ENCODE measurements at regions not wholly inside any gene's neighbourhood (a gene's known extent, or its start where the extent isn't known, plus 50 kb on each side); places are given as distances from the start of the nearest gene placed in this dataset.

DNA sequence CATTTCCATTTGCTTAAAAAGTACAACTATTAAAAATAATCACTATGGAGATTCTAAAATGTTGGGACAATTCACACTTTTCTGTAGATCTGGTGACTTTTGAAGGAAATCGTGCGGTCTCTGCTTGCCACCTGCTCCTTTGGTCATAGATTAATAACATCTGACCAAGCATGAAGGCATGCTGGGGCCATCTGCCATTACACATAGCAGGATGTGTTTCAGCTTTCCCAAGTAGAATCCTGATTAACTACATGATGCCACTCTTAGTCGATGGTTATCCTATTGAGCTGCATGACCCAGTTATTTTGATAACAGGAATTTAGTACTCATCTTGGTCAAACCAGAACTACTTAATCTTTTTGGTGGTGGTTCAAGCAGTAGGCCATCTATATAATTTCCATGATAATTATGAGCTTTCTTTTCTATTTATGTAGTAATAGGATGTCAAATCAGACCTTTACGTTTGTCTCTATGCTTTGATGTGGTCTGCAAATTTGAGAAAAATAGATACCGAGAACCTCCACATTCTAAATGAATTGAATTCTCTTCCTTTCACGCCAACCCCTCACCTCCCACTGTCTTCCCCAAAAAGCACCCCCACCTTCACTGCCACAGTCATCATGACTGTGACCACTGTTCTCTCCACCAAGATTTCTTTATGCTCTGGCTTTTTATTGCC, 158.1 kb downstream of the DIPK2A start:
- no peaks in the 10 kb centered on the region for H3K36me3 ChIP-seq (replicated peaks in 1 of 2; ENCODE audit: insufficient read depth in 1 of 2, low read depth in 2 of 2)
- no peak for ATAC-seq
- 93 to 96% methylated on average over 6 of the region's 6 CpGs for WGBS, 2 donors
- no peak overlapping the region for H3K4me3 ChIP-seq
- no peaks in the 10 kb centered on the region for H3K9me3 ChIP-seq
- peaks cover 15% of the 10 kb centered on the region for H3K4me1 ChIP-seq
- no peak for DNase-seq
- TF ChIP-seq POLR2A (IDR thresholded peaks at IDR 0.05), result no peak
- TF ChIP-seq, protein P1, sequence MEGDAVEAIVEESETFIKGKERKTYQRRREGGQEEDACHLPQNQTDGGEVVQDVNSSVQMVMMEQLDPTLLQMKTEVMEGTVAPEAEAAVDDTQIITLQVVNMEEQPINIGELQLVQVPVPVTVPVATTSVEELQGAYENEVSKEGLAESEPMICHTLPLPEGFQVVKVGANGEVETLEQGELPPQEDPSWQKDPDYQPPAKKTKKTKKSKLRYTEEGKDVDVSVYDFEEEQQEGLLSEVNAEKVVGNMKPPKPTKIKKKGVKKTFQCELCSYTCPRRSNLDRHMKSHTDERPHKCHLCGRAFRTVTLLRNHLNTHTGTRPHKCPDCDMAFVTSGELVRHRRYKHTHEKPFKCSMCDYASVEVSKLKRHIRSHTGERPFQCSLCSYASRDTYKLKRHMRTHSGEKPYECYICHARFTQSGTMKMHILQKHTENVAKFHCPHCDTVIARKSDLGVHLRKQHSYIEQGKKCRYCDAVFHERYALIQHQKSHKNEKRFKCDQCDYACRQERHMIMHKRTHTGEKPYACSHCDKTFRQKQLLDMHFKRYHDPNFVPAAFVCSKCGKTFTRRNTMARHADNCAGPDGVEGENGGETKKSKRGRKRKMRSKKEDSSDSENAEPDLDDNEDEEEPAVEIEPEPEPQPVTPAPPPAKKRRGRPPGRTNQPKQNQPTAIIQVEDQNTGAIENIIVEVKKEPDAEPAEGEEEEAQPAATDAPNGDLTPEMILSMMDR (IDR thresholded peaks at IDR 0.05), result no peak
- no peaks in the 10 kb centered on the region for H3K27me3 ChIP-seq
- H3K27ac ChIP-seq, result no peak overlapping the region
- intact Hi-C loops (cut with DNase I), result no loop called here

DNA sequence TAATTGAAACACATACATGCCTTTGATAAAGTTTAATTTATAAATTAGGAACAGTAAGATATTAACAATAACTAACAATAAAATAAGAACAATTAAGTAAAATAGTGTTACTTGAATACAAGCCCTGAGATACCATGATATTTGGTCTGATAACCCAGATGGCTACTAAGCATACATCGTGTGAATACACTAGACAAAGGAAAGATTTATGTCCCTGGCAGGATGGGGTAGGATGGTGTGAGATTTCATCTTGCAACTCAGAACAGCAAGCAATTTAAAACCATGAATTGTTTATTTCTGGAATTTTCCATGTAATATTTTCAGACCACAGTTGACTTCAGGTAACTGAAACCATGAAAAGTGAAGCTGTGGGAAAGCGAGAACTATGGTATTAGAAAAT, 169.5 kb downstream of the DIPK2A start:
- Histone ChIP-seq H3K4me3 (no peak overlapping the region), H3K4me1 (no peaks in the 10 kb centered on the region), H3K36me3 (replicated peaks in 1 of 2; ENCODE audit: insufficient read depth in 1 of 2, low read depth in 2 of 2) (no peaks in the 10 kb centered on the region), H3K9me3 (no peaks in the 10 kb centered on the region), H3K27ac (no peak overlapping the region), H3K27me3 (no peaks in the 10 kb centered on the region)
- intact Hi-C loops (cut with DNase I), result no loop called here
- no peak for ATAC-seq
- no peak for DNase-seq
- WGBS, 2 donors, result 86 to 89% methylated on average over 2 of the region's 2 CpGs
- TF ChIP-seq POLR2A (IDR thresholded peaks at IDR 0.05), result no peak
- TF ChIP-seq, protein P1 (IDR thresholded peaks at IDR 0.05), result no peak

DNA sequence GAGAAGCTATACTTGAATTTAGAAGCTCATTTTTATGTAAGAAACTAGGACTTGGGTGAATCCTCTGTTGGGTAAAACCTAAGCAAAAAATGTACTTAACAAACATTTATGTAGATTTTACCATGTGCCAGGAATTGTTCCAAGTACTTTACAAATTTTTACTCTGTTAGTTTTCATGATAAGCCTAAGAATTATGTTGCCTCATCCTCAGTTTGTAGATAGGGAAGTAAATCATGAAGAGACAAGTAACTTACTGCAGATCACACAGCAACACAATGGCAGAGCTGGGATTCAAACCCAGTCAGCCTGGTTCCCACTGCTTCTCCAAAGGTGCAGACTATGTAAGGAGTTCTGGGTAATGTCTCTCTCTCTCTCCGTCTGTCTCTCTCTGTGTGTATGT, 169.9 kb downstream of the DIPK2A start:
- no peak for DNase-seq
- Histone ChIP-seq H3K36me3 (replicated peaks in 1 of 2; ENCODE audit: insufficient read depth in 1 of 2, low read depth in 2 of 2) (no peaks in the 10 kb centered on the region), H3K27me3 (no peaks in the 10 kb centered on the region), H3K4me1 (no peaks in the 10 kb centered on the region), H3K9me3 (no peaks in the 10 kb centered on the region), H3K27ac (no peak overlapping the region), H3K4me3 (no peak overlapping the region)
- 84 to 87% methylated on average over 1 of the region's 1 CpG for WGBS, 2 donors
- TF ChIP-seq, protein P1 (IDR thresholded peaks at IDR 0.05), result no peak
- TF ChIP-seq POLR2A (IDR thresholded peaks at IDR 0.05), result no peak
- no peak for ATAC-seq
- intact Hi-C loops (cut with DNase I), result no loop called here

DNA sequence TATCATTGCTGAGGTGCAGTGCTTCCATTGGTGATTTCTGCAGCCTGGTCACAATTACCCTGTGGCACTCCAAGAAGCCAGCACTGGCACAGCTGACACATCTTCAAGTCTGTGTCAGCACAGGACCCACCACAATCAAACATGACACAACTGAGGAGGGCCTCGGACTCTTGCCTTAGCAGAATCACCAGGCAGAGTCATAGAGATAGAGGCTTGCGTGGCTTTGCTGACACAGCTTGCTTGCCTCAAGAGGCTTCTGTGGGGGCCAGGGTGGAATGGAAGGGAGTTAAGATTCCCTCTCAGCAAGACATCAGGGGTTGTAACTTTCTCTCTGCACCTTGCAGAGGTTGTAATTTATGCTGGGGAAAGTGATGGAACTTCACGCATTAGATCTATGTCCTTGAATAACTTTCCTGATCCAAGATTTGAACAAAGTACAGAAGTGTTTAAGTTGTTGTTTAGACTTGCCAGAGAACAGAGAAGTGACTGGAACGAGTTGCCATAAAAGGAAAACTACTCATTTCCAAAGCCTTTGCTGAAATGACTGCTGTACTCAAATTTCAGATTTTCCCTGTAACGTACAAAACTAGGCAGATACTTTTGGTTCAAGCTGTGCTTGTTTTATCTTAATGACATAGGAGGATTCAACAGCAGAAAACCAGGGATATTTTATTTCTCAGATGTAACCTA, 170.7 kb downstream of the DIPK2A start:
- Histone ChIP-seq H3K4me3 (no peak overlapping the region), H3K9me3 (no peaks in the 10 kb centered on the region), H3K27ac (no peak overlapping the region), H3K4me1 (no peaks in the 10 kb centered on the region), H3K36me3 (replicated peaks in 1 of 2; ENCODE audit: insufficient read depth in 1 of 2, low read depth in 2 of 2) (no peaks in the 10 kb centered on the region), H3K27me3 (no peaks in the 10 kb centered on the region)
- ATAC-seq, result no peak
- DNase-seq, result no peak
- intact Hi-C loops (cut with DNase I), result no loop called here
- WGBS, 2 donors, result 72 to 75% methylated on average over 5 of the region's 5 CpGs
- TF ChIP-seq, protein P1 (IDR thresholded peaks at IDR 0.05), result no peak
- TF ChIP-seq POLR2A (IDR thresholded peaks at IDR 0.05), result no peak

DNA sequence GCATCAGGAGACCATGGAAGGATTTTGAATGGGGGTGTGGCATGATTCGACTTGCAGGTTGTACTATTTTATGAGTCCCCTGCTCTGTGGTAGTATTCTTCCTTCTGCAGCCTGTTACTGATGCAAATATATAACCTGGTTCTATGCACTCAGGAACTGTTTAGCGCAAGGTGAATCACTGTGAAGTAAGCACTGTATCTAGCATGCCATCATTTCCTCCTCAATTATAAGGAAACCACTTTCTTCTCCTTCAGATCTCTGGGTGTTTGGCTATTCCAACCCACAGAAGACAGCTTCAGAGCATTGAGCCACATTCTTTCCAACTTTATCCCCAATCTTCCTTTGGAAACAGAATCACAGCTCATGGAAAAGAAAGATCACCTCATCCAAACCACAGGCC, 176.7 kb downstream of the DIPK2A start:
- TF ChIP-seq, protein P1 (IDR thresholded peaks at IDR 0.05), result no peak
- TF ChIP-seq POLR2A (IDR thresholded peaks at IDR 0.05), result no peak
- Histone ChIP-seq H3K4me3 (no peak overlapping the region), H3K36me3 (replicated peaks in 1 of 2; ENCODE audit: insufficient read depth in 1 of 2, low read depth in 2 of 2) (no peaks in the 10 kb centered on the region), H3K27me3 (no peaks in the 10 kb centered on the region), H3K9me3 (no peaks in the 10 kb centered on the region), H3K27ac (no peak overlapping the region), H3K4me1 (no peaks in the 10 kb centered on the region)
- intact Hi-C loops (cut with DNase I), result no loop called here
- DNase-seq (no peak), ATAC-seq (no peak)
- WGBS, 2 donors, result 96 to 97% methylated on average over 2 of the region's 2 CpGs

Data from body of pancreas (tissue), 4 donors.